GM10266 (cell line): ENCODE measurements at regions not wholly inside any gene's neighbourhood (a gene's known extent, or its start where the extent isn't known, plus 50 kb on each side); places are given as distances from the start of the nearest gene placed in this dataset.

ENCODE experiments used
- DNase-seq: peaks from one replicate; pipeline ENCODE4 v3.0.0; 2012; ENCODE audit errors: extremely low spot score
- TF ChIP-seq, protein P1 (sequence below): IDR thresholded peaks from 2 replicates; pipeline ENCODE4 v1.5.1; 2012; ENCODE audit warnings: mild to moderate bottlenecking, low read depth; ENCODE audit not compliant: control insufficient read depth, insufficient read depth; ENCODE audit errors: missing control alignments

GRCh38 chr19:31627620-31628365 lies 278.6 kb upstream of the TSHZ3 start:
- TF ChIP-seq, protein P1, sequence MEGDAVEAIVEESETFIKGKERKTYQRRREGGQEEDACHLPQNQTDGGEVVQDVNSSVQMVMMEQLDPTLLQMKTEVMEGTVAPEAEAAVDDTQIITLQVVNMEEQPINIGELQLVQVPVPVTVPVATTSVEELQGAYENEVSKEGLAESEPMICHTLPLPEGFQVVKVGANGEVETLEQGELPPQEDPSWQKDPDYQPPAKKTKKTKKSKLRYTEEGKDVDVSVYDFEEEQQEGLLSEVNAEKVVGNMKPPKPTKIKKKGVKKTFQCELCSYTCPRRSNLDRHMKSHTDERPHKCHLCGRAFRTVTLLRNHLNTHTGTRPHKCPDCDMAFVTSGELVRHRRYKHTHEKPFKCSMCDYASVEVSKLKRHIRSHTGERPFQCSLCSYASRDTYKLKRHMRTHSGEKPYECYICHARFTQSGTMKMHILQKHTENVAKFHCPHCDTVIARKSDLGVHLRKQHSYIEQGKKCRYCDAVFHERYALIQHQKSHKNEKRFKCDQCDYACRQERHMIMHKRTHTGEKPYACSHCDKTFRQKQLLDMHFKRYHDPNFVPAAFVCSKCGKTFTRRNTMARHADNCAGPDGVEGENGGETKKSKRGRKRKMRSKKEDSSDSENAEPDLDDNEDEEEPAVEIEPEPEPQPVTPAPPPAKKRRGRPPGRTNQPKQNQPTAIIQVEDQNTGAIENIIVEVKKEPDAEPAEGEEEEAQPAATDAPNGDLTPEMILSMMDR, result no peak

DNA sequence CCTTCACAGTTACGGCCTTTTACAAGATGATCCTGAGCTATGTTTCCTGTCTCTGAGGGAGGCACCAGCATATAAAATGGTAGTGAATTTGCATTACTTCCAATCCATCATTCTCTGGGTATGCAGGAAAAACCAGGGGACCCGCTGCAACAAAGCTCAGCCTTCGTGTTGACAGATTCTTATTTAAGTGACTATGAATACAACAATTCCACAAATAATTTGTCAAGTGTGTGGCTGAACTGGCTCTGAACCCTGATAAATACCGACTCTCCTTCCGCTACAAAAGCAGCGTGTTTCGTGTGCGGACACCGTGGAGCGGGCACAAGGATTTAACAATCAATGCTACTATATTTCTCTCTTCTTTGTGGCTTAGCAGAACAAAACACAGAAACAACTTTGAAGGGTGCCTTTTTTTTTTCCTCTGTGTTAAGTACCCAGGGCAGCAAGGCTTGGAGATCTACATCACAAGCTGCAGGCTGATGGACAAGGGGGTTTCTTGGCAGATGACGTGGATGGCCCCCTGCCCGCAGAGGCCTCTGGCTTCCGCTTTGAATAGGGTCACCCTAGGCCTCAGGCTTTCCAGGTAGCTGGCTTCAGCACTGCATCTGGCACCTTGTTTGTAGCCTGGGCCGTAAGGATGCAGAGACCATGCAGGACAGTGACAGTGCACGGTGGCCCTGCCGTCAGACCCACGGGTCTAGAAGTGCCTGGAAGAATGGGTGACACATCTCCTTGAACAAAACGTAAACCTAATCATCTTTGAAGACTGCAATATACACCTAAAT lies 280.5 kb upstream of the TSHZ3 start:
- TF ChIP-seq, protein P1, result no peak

More at GRCh38 chr19:31627620-31628365, 278.6 kb upstream of the TSHZ3 start:
- no peak for DNase-seq

GRCh38 chr19:31633014-31633413 lies 283.8 kb upstream of the TSHZ3 start:
- DNase-seq, result no peak
- TF ChIP-seq, protein P1, result no peak

More for the DNA sequence above, 280.5 kb upstream of the TSHZ3 start:
- DNase-seq, result no peak

DNA sequence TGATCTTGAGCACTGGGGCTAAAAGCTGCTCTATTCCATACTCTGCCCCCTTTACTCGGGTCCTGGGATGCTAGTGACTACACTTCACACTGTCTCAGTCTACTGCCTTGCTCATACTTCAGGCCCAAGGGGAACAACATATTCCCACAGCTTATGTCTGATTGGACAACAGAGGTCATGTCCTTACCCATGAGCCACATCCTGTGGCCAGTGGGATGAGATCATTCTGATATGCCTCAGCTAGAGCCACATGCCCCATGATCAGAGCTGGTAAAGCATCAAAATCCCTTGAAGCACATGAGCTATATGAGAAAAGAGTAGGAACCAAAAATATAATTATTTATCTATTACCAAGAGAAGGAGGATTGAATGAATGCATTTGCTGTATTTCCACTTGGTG lies 290.1 kb upstream of the TSHZ3 start:
- TF ChIP-seq, protein P1, result no peak
- DNase-seq, result no peak

- TF ChIP-seq, protein P1, result no peak
- DNase-seq, result no peak
Measured at GRCh38 chr19:31641591-31641990, 292.4 kb upstream of the TSHZ3 start.

- TF ChIP-seq, protein P1, result no peak
- no peak for DNase-seq
Measured at GRCh38 chr19:31648347-31648746, 299.1 kb upstream of the TSHZ3 start.

DNA sequence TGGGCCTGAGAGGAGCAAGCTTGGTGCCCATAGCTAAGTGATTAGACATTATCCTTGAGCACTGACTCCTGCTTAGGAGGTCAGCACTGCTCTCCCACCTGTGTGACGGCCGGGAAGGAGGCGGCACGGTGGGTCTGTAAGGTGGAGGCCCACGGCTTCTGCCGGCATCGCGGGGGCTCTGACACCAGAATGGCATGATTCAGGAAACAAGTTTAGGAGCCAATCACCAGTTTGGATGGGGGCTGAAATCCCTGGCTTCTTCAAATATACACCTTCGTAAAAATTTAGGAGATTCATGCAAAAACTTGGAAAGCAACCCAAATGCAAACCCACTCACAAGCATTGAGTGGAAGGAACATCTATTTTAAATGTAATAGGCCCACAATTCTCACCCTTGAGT lies 307.3 kb upstream of the TSHZ3 start:
- TF ChIP-seq, protein P1, result no peak
- no peak for DNase-seq
